Renal pelvis (tissue), 1 donor: ENCODE measurements at regions not wholly inside any gene's neighbourhood (a gene's known extent, or its start where the extent isn't known, plus 50 kb on each side); places are given as distances from the start of the nearest gene placed in this dataset.
"Not testable (repeated sequence)": the region's sequence is repeated elsewhere in the genome, so short reads cannot be mapped to it uniquely, and the experiment has no call there.

Source experiments
- DNase-seq: peaks from one replicate; pipeline ENCODE4 v3.0.0-alpha.2; 2013

DNA sequence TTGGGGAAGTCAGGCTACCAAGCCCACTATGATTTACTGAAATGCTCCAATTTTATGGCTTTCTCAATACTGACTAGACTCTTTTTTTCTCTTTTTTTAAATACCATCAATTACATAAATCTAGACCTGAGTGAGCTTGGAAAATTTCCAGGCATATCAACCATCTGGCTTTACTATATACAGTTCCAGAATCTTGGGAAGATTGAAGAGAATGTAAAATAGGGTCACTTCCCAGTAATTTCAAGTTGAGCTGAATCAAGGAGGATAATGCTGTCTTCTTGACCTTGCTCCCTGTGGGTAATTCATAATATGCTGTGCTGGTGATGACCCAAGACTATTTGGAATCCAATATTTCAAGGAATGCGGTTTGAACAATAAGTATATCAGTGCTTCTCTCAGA, 108.1 kb downstream of the MAP3K21 start:
- DNase-seq: no peak

DNA sequence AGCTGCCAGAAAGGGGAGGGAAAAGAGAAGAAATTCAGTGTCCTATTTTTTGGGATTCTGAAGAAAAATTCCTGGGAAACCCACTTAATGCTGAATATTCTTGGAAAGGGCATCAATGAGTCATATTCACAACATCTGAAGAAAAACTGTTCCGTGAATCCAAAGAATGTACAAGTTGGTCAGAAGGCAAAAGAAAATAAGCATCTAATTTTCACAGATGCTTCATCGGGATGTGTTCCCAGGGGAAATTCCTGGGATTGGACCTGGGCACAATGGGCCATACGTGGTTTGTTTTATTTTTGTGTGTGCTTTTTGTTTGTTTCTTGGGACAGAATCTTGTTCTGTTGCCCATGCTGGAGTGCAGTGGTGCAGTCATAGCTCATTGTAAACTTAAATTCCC, 112.2 kb downstream of the MAP3K21 start:
- DNase-seq: no peak

DNA sequence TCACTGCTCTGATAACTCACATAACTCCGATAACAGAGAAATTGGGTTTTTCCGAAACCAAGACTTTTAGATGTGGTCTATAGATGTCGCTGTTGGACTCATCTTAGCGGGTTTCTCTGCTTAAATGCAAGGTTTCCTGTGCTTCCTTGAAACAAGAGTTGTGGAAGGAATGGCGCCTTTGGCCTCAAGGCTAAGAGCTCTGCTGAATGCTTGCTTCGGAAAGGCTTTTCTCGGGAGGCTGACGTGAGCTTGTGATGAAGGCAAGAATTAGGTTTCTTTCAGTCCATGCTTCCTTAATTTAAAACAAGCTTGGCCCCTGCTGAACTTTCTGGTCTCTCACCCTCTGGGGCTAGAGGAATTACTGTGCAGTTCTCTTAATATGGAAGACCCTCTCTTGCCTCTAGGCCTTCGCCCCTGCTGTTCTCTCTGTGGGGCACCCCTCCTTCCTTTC, 113.5 kb downstream of the MAP3K21 start:
- DNase-seq: peak; percentile 67

DNA sequence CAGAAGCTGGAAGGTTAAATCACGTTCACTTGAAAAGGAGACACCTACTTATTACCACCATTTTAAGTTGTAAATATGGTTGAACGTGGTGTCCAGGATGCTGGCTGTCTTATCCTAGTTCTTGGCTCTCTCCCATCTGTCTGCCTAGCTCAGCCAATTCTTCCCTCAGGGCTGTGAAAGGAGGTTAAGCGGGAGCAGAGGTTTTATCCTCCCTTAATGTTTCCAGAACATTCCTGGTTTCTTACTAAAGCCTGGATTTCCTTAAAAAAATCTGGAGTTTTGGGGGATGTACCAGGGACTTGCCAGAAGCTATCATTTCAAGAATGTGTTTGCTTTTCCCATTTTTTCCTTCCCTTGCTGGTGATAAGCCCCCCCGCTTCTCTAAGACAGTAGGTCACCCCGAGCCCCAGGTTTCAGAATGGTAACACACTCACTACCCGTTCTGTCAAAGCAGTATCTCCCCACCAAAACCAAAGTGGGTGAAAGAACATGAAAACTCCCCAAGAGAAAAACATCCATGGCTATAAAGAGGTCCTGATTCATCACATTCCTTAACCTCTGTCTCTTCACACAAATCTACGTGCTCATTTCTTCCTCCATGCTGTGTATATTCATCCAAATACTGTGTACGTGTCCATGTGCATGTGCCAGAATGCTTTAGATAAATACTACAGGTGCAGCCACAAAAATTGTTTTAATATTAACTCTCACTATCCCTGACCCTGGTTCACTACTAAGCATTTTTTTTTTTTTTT, 114.7 kb downstream of the MAP3K21 start:
- no peak for DNase-seq

DNA sequence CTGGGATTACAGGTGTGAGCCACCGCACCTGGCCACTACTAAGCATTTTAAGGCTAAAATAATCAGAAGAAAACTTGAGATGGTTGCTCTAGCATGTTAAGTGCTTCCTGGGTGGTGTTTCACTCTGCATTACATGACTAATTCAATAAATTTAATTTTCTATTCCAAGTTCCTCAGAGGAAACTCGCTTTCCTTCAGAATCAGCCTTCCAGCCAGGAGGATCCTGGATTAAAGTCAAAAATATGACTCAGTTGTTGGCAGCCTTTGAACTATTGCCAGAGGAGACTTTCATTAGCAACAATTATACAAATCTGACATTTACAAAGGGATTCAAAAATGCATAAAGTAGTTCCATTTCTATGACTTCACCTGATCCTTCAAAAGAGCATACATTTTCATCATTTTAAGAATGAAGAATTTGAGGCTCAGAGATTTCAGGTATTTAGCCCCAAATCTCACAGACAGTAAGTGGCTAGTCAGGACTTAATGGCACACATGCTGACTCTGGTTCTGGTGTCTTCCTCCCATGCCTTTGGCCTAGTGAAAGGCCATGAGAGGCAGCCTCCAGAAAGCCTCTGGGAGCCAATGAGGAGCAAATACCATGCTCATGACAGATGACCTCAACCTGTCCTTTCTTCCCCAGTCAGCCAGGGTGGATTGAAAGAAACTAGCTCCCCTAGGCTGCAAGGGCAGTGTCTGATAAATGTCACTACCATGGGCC, 115.7 kb downstream of the MAP3K21 start:
- DNase-seq: no peak

DNA sequence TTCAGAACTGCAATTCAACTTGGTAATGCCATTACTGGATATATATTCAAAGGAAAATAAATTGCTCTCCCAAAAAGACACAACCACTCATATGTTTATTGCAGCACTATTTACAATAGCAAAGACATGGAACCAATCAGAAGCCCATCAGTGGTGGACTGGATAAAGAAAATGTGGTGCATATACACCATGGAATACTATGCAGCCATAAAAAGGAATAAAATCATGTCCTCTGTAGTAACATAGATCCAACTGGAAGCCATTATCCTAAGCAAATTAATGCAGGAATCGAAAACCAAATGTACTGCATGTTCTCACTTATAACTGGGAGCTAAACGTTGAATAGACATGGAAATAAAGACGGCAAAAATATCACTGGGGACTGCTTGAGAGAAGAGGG, 117.0 kb downstream of the MAP3K21 start:
- DNase-seq: no peak

DNA sequence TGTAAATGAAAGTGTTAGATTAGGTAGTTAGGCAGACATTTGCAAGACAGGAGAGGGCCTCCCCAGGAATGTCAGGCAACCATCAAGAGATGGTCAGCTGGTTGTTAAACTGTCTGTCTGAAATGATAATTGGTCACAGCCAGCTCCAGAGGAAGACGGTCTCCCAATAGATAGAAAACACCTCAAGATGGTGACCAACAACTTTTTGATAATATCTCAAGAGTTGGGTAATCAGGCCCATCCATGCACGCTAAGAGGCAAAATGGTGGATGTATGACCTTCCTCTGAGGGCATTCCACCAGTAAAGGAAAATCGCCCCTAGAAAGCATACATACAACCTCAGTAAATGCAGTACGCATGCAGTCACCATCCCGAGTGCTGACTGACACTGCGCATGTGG, 118.2 kb downstream of the MAP3K21 start:
- DNase-seq: no peak

DNA sequence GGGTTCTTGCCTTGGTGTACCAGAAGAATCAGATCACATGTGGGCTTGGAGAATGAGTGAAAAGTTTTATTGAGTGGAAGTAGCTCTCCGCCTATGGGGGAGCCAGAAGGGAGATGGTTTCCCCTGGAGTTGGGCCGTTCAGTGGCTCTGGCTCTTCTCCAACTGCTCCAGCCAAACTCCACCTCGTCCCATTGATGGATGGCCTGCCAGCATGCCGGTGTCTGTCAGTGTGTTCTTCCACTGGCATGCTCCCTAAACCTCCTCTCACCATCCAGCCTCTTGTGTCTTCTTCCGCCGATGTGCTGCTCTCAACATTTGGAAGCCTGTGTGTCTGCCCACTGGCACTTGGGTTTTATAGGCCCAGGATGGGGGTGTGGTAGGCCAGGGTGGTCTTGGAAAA, 119.4 kb downstream of the MAP3K21 start:
- DNase-seq: no peak

DNA sequence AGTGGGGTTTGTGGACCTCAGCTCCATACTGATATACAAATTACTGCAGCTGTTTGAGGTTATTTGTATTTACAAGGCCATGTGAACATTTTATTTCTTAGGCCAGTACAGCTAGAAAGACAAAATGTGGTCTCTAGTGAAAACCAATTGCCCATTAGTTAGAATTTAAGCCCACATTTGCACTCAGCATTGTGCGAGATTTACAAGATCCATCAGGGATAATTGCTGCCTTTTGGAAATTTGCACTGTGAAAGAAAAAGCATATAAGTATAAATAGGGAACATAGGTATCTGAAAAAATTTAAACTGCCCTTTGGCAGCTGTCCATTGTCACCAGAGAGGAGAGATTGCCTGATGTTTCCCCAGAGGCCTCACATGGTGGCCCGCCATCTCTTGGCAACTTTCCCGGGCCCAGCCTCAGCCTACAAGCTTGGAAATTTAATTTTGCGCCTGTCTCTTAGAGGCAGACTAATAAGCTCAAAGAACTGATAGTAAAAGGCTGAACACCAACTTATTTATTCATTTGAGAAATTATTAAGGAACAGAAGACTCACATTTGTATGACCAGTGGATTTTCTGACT, 120.7 kb downstream of the MAP3K21 start:
- DNase-seq: peak; percentile 12

DNA sequence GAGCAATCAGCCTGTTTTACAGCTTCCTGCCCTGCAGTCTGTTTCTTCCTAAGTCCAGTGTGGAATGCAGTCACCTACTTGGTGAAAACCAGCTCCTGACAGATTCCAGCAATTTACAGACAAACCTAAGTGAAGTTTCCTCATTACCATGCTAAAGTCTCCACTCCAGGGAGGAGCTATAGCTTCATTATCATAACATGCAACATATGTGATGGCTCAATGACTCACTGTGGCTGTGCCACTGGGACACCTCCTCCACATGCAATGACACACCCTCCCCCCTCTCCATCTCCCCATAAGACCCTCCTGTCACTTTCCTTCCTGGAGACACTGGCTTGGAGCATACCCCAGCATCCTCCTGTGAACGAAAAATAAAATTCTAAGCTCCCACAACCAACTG, 125.2 kb downstream of the MAP3K21 start:
- no peak for DNase-seq

DNA sequence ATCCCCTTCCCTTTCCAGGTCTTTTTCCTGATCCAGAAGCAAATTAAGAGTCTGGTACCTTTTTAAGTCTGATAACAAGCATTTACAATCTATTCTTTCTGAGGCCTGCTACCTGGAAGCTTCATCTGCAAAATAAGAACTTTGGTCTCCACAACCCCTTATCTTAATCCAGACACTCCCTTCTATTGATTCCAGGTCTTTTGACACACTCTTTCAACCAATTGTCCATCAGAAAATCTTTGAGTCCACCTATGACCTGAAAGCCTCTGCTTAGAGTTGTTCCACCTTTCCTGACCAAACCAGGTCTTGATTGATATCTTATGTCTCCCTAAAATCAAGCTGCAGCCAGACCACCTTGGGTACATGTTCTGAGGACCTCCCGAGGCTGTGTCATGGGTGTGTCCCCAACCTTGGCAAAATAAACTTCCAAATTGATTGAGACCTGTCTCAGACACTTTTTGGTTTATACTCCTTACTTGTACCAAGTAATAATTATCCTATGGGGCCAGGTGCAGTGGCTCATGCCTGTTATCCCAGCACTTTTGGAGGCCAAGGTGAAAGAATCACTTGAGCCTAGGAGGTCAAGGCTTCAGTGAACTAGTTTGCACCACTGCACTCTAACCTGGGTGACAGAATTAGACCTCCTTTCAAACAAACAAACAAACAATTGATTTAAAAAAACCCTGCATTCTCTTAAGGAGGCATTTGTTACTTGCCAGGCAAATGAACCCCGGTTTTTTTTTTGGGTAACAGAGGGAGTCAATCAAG, 126.1 kb downstream of the MAP3K21 start:
- no peak for DNase-seq

DNA sequence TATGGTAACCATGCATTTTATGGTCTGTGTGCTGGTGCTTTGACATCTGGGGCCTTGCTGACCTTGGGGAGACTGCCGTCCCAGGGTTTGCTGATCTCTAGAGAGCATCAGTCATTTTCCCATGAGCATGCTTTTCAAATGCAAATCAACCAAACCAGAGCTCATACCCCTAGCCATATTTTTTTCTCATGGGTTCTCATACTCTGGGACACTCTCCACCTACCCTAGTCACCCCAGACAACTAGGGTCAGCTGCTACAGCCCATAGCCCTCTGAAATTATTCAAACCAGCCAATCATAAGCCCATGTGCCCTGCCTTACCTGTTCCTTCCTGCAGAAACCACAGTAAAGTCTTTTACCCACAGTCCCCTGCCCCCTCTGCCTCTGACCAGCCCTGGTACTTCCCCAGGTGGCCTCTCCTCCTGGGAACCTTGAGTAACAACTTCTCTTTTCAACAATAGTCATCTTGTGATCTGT, 132.0 kb downstream of the MAP3K21 start:
- no peak for DNase-seq

DNA sequence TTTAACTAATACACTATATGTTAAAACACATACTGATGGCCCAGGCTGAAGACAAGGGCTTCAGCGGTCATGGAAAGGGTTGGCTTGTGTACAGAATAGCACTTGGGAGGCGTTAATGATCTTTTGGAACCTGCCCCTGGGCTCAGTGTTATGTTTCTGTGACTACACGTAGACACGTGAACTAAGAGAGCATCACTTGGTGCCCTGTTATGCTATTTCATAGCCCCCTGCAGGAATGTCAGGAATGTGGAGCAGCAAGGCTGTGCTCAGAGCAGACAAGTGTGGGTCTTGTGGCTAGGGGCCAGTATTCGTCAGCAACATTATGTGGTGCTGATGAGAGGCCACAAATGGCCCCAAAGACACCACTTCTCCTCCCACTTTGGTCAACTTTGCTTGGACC, 132.4 kb downstream of the MAP3K21 start:
- DNase-seq: peak; percentile 4

DNA sequence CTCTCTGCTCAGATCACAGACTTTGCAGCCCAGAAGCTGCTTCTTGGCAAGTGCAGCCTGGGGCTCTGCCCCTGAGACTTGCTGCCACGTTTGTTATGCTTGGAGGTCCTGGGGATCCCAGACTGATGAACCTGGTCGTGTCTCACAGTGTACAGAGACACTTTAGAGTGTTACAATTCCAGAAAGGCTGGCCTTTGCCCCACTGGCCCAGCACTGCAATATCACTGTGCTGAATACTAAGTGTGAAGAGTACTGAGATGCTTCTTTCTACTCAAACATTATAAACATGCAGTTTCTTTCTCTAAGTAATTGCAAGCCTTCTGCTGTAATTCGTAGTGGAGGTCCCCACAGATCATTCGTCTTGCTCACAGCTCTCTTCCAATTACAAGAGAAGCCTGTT, 133.2 kb downstream of the MAP3K21 start:
- no peak for DNase-seq

DNA sequence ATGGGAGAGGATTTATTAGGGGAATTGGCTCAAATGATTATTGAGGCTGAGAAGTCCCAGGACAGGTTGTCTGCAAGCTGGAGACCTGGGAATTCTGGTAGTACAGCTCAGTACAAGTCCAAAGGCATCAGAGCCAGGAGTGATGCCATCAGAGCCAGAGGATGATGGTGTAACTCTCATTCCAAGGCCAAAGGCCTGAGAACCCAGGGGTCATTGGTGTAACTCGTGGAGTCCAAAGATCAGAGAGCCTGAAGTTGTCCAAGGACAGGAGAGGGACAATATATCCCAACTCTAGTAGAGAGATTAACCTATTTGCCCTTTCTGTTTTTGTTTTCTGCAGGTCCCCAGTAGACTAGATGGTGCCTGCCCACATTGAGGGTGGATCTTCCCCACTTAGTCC, 134.3 kb downstream of the MAP3K21 start:
- DNase-seq: no peak

DNA sequence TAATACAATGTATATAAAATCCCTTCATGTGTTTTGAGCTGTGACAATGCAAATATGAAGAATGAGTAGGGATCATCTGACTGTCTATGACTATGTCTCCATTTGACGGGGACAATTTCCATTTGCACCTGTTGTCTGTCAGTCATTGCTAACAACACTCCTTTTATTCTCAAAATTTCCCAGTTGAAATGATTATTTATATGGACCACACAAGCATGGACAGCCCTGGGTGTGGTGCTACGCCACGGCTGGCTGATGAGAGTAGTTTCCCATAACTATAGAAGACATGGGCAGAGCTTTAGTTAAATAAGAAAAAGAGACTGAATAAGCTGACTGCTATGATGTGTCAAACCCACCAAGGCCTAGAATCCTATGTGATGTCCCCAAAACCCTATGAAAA, 135.8 kb downstream of the MAP3K21 start:
- no peak for DNase-seq

DNA sequence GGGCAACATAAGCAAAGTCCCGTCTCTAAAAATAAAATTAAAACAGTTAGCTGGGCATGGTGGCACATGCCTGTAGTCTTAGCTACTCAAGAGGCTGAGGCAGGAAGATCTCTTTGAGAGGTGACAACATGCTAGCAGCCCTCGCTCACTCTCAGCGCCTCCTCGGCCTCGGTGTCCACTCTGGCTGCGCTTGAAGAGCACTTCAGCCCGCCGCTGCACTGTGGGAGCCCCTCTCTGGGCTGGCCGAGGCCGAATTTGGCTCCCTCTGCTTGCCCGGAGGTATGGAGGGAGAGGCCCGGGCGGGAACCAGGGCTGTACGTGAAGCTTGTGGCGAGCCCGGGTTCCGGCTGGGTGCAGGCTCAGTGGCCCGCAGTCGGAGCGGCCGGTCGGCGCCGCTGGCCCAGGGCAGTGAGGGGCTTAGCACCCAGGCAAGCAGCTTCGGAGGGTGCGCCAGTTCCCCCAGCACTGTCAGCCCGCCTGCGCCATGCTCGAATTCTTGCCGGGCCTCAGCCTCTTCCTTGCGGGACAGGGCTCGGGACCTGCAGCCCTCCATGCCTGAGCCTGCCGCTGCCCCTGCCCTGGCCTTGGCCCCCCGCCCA, 138.3 kb downstream of the MAP3K21 start:
- no peak for DNase-seq

DNA sequence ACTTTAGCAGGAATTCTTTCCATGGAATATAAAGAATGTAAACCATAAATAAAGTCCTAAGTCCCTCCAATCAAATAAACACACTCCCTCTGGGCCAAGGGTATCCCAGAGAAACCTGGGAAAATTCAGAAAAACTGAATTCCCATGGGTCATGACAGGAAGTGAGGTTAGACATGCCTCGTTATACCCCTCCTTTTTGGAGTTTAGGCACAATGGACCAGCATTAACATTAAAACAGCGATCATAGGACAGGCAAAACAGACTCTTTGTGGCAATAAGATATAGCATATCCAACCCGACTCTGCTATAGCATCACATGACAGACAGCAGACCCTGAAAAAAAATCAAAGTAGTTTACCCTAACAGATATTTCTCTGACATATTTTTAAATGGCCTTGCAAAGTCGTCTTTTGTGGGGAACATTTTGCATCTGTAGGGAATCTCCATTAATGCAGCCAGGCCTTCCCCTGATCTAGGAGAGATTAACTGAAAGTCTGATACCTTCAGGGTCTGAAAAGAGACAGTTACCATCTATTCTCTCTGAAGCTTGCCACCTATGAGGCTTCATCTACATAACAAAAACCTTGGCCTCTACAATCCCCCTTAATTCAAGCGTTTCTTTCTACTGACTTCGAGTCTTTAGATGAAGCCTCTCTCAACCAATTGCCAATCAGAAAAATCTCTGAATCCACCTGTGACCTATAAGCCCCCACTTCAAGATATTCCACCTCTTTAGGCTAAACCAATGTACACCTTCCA, 143.0 kb upstream of the KCNK1 start:
- DNase-seq: no peak

DNA sequence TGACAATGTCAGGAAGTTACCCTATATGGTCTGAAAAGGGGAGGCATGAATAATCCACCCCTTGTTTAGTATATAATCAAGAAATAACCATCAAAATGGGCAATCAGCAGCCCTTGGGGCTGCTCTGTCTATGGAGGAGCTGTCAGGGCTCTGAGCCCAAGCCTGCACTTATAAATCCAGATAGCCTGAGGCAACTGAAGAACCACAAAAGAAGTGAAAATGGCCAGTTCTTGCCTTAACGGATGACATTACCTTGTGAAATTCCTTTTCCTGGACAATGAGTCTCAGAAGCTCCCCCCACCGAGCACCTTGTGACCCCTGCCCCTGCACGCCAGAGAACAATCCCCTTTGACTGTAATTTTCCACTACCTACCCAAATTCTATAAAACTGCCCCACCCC, 142.1 kb upstream of the KCNK1 start:
- not testable (repeated sequence) for DNase-seq

DNA sequence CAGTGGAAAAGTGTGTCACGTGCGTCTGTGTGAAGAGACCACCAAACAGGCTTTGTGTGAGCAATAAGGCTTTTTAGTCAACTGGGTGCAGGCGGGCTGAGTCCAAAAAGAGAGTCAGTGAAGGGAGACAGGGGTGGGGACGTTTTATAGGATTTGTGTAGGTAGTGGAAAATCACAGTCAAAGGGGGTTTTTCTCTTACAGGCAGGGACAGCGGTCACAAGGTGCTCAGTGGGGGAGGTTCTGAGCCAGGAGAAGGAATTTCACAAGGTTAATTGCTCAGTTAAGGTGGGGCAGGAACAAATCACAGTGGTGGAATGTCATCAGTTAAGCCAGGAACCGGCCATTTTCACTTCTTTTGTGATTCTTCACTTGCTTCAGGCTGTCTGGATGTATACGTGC, 141.1 kb upstream of the KCNK1 start:
- DNase-seq: not testable (repeated sequence)

DNA sequence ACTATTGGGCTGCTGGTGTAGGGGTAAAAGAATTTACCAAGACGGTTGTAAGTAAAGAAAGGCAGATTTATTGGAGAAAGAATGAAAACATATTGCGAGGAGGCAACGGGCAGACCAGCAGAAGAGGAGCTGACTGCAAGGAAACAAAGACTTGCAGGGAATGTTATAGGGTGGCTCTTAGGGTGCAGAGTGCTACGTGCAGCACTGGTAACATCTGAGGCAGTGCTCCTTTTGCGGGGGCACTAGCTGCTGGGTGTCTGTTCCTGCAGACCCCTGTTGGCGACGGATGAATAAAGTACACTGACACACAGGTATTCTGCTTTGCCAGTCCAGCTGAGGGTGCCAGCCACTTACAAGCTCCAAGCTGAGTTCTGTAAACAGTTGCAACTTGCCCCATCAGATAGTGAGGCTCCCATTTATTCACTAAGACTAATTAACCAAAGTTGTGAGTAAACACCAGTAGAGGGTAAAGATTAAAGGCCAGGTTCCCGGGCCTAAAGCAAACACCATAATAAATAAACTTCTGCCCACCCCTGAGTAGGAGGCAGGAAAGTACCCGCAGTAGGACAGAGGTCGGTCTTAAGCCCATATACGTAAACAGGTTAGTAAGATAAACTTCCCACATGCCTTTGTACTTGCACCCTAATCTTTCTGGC, 140.2 kb upstream of the KCNK1 start:
- DNase-seq: no peak
